Endothelial cell of umbilical vein (primary cell): ENCODE measurements at regions not wholly inside any gene's neighbourhood (a gene's known extent, or its start where the extent isn't known, plus 50 kb on each side); places are given as distances from the start of the nearest gene placed in this dataset.

Source experiments
- BruUV-seq: library from RNA; stranded (reverse); fragments of 400-500 nt; replicated peaks from 2 replicates; lab custom pipeline; 2021; lab: Mats Ljungman, UMichigan
- CTCF ChIA-PET: fragments of 300-600, 350-600 bp; sonication (Branson Sonifier 250); formaldehyde crosslinking; loops from one replicate; lab custom pipeline; 2021; ENCODE audit warnings: antibody characterized with exemption, inconsistent platforms; lab: Charles Lee
- POLR2A ChIA-PET: fragments of 300-600, 350-600 bp; sonication (Branson Sonifier 250); formaldehyde crosslinking; loops from one replicate; lab custom pipeline; 2021; ENCODE audit warnings: antibody characterized with exemption, inconsistent platforms; lab: Charles Lee
- DNase-seq: peaks from one replicate; pipeline ENCODE4 v3.0.0-alpha.2; 2011; ENCODE audit warnings: low read depth, low spot score
- FAIRE-seq: peaks from 2 replicates; lab custom pipeline; 2011; peaks lifted over from hg19 to GRCh38; lab: Jason Lieb, UNC
- H2AFZ ChIP-seq: 2 replicates; pipeline ENCODE4 v1.6.0; 2012; ENCODE audit warnings: low read depth, low read length, control low read depth, inconsistent platforms
- H3K27ac ChIP-seq: 2 replicates; pipeline ENCODE4 v1.5.1; 2011; ENCODE audit warnings: low read depth, mild to moderate bottlenecking, control low read depth, low read length, moderate library complexity; ENCODE audit not compliant: insufficient read depth
- H3K27me3 ChIP-seq, 2 experiments: 2 replicates each; pipeline versions ENCODE4 v1.6.0 to v1.6.1; 2011; ENCODE audit warnings: low read length in 2 of 2, mixed read lengths in 1 of 2; ENCODE audit not compliant: control insufficient read depth in 2 of 2, insufficient read depth in 2 of 2
- H3K36me3 ChIP-seq, 2 experiments: 2 replicates in 1 of 2; 3 replicates in 1 of 2; pipeline ENCODE4 v1.5.1; 2011; ENCODE audit warnings: low read length in 2 of 2, mild to moderate bottlenecking in 1 of 2, moderate library complexity in 1 of 2; ENCODE audit not compliant: control insufficient read depth in 2 of 2, insufficient read depth in 2 of 2; ENCODE audit errors: extremely low read depth in 1 of 2
- H3K4me1 ChIP-seq: 3 replicates; pipeline ENCODE4 v1.5.1; 2011; ENCODE audit warnings: mild to moderate bottlenecking, low read length; ENCODE audit not compliant: control insufficient read depth, insufficient read depth; ENCODE audit errors: extremely low read depth
- H3K4me2 ChIP-seq: 2 replicates; pipeline ENCODE4 v1.6.1; 2011; ENCODE audit warnings: low read length, control low read depth, mixed read lengths; ENCODE audit not compliant: insufficient read depth
- H3K4me3 ChIP-seq, 3 experiments: fragments of 200-600 bp in 1 of 3; sonication (generic), shearing (Covaris generic) in 1 of 3; replicated peaks in 1 of 3; 2 replicates each; pipeline ENCODE4 v1.5.1; 2011 to 2016; ENCODE audit warnings: control low read depth in 3 of 3, low read length in 3 of 3, mild to moderate bottlenecking in 2 of 3, inconsistent platforms in 1 of 3, low read depth in 1 of 3, moderate library complexity in 1 of 3; ENCODE audit not compliant: insufficient read depth in 1 of 3
- H3K79me2 ChIP-seq: 2 replicates; pipeline ENCODE4 v1.6.0; 2012; ENCODE audit warnings: low read length, inconsistent platforms; ENCODE audit not compliant: control insufficient read depth, insufficient read depth
- H3K9ac ChIP-seq: replicated peaks from 2 replicates; pipeline ENCODE3; 2011; ENCODE audit warnings: low read length, control low read depth; ENCODE audit not compliant: insufficient read depth; ENCODE audit errors: extremely low read depth
- H3K9me1 ChIP-seq: replicated peaks from 3 replicates; pipeline ENCODE4 v1.6.0; 2011; ENCODE audit warnings: mild to moderate bottlenecking, low read length; ENCODE audit not compliant: control insufficient read depth, insufficient read depth; ENCODE audit errors: extremely low read depth
- H3K9me3 ChIP-seq: replicated peaks from 2 replicates; pipeline ENCODE4 v1.5.1; 2012; ENCODE audit warnings: low read length, inconsistent platforms; ENCODE audit not compliant: control insufficient read depth, insufficient read depth
- H4K20me1 ChIP-seq: replicated peaks from 2 replicates; pipeline ENCODE3; 2011; ENCODE audit warnings: mild to moderate bottlenecking, low read length; ENCODE audit not compliant: control insufficient read depth, insufficient read depth; ENCODE audit errors: extremely low read depth
- EZH2 ChIP-seq: IDR thresholded peaks from 2 replicates; pipeline ENCODE4 v1.6.1; 2012; ENCODE audit warnings: borderline replicate concordance, low read depth, mild to moderate bottlenecking, moderate library complexity, low read length, inconsistent platforms; ENCODE audit not compliant: severe bottlenecking
- JUN ChIP-seq: IDR thresholded peaks from 2 replicates; pipeline ENCODE4 v1.6.1; 2011; ENCODE audit warnings: borderline replicate concordance, low read depth; ENCODE audit not compliant: insufficient read length, insufficient read depth
- MYC ChIP-seq: IDR thresholded peaks from one replicate; pipeline ENCODE4 v1.6.1; 2011; ENCODE audit warnings: mild to moderate bottlenecking, low read depth, low read length
- POLR2AphosphoS5 ChIP-seq: IDR thresholded peaks from 2 replicates; pipeline ENCODE4 v1.6.1; 2012; ENCODE audit warnings: low read depth, mild to moderate bottlenecking, control low read depth, low read length, moderate library complexity; ENCODE audit not compliant: insufficient read depth
- dilution Hi-C: fragments of 300-500 bp; cut with MboI; formaldehyde crosslinking; loops from one replicate; pipeline ENCODE4 v1.15.0; 2019; ENCODE audit warnings: low sequenced_read_pairs; ENCODE audit not compliant: extremely low pct_ligation_motif_present
- intact Hi-C: fragments of 100-400 bp; cut with micrococcal nuclease; formaldehyde crosslinking; loops from one replicate; pipeline ENCODE4 v1.10.0; 2022
- TF ChIP-seq, protein P1 (sequence below), 2 donors: IDR thresholded peaks; 1 replicate in 1 of 2; 2 replicates in 1 of 2; pipeline ENCODE4 v1.5.1; 2011; ENCODE audit warnings: low read length in 2 of 2, mild to moderate bottlenecking in 2 of 2, moderate library complexity in 2 of 2, control low read depth in 1 of 2, inconsistent platforms in 1 of 2, low read depth in 1 of 2; ENCODE audit not compliant: insufficient read depth in 1 of 2; ENCODE audit errors: extremely low read depth in 1 of 2
- TF ChIP-seq, protein P2 (sequence below): IDR thresholded peaks from 2 replicates; pipeline ENCODE4 v1.6.1; 2011; ENCODE audit not compliant: insufficient read depth, insufficient read length

DNA sequence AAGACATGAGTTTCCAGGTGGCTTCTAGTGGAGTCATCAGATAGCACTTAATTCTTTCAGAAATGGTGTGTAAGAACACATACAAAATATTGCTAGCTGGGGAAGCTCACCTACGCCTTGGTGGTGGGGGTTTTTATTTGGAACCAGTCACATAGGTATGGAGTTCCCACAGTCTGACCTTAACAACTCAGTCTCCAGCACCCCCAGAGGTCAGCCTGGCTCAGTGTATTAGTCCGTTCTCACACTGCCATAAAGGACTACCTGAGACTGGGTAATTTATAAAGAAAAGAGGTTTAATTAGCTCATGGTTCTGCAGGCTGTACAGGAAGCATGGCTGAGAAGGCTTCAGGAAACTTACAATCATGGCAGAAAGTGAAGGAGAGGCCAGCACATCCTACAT is 317.5 kb upstream of the ZC3H12C start:
- CTCF ChIA-PET, result no interaction called here
- Histone ChIP-seq H3K4me3 (no peak overlapping the region), H3K9ac (no peak overlapping the region), H2AFZ (no peak overlapping the region), H3K36me3 (no peaks in the 10 kb centered on the region), H3K27me3 (no peaks in the 10 kb centered on the region), H3K79me2 (no peaks in the 10 kb centered on the region), H3K9me3 (no peaks in the 10 kb centered on the region), H3K9me1 (no peaks in the 10 kb centered on the region), H3K4me2 (no peak overlapping the region), H4K20me1 (no peaks in the 10 kb centered on the region), H3K4me1 (no peaks in the 10 kb centered on the region), H3K27ac (no peak overlapping the region)
- FAIRE-seq (no peak), DNase-seq (no peak)
- BruUV-seq, result no TSS peak
- POLR2A ChIA-PET, result no interaction called here
- no peak for TF ChIP-seq POLR2AphosphoS5
- TF ChIP-seq, protein P1, sequence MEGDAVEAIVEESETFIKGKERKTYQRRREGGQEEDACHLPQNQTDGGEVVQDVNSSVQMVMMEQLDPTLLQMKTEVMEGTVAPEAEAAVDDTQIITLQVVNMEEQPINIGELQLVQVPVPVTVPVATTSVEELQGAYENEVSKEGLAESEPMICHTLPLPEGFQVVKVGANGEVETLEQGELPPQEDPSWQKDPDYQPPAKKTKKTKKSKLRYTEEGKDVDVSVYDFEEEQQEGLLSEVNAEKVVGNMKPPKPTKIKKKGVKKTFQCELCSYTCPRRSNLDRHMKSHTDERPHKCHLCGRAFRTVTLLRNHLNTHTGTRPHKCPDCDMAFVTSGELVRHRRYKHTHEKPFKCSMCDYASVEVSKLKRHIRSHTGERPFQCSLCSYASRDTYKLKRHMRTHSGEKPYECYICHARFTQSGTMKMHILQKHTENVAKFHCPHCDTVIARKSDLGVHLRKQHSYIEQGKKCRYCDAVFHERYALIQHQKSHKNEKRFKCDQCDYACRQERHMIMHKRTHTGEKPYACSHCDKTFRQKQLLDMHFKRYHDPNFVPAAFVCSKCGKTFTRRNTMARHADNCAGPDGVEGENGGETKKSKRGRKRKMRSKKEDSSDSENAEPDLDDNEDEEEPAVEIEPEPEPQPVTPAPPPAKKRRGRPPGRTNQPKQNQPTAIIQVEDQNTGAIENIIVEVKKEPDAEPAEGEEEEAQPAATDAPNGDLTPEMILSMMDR (IDR thresholded peaks at IDR 0.05; ENCODE audit: extremely low read depth in 1 of 2, insufficient read depth in 1 of 2, low read depth in 1 of 2, low read length in 2 of 2), result no peak
- intact Hi-C loops (no loop called here), dilution Hi-C loops (no loop called here)

DNA sequence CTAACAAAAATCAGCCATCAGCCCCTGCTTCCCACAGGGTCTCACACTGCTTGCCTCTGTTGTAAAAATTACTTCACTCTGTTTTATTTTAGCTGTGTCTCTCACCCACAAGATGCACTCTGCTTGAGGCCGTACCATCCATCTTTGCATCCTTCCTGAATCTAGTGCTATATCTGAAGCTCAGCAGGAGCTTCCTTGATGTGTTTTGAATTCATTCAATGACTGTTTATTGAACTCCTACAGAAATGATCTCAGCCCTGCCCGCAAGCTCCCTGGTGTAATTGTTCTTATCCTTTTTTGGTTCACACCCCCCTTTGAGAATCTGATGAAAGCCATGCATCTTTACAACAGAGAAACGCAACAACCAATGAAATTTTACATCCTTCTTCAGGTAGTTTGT is 310.2 kb upstream of the ZC3H12C start:
- ChIA-PET CTCF (no interaction called here), POLR2A (no interaction called here)
- Histone ChIP-seq H3K9me1 (no peaks in the 10 kb centered on the region), H3K4me3 (no peak overlapping the region), H2AFZ (no peak overlapping the region), H3K27me3 (no peaks in the 10 kb centered on the region), H3K36me3 (no peaks in the 10 kb centered on the region), H3K79me2 (no peaks in the 10 kb centered on the region), H4K20me1 (no peaks in the 10 kb centered on the region), H3K9me3 (no peaks in the 10 kb centered on the region), H3K4me1 (no peaks in the 10 kb centered on the region), H3K27ac (no peak overlapping the region), H3K9ac (no peak overlapping the region), H3K4me2 (no peak overlapping the region)
- no TSS peak for BruUV-seq
- dilution Hi-C loops, result no loop called here
- intact Hi-C loops, result no loop called here
- no peak for TF ChIP-seq JUN
- no peak for TF ChIP-seq POLR2AphosphoS5
- TF ChIP-seq EZH2, result no peak
- no peak for TF ChIP-seq MYC
- TF ChIP-seq, protein P2, sequence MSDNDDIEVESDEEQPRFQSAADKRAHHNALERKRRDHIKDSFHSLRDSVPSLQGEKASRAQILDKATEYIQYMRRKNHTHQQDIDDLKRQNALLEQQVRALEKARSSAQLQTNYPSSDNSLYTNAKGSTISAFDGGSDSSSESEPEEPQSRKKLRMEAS, result no peak
- TF ChIP-seq, protein P1 (IDR thresholded peaks at IDR 0.05; ENCODE audit: extremely low read depth in 1 of 2, insufficient read depth in 1 of 2, low read depth in 1 of 2, low read length in 2 of 2), result no peak
- DNase-seq, result no peak
- no peak for FAIRE-seq
